OCI-LY7 (cell line): ENCODE measurements at regions not wholly inside any gene's neighbourhood (a gene's known extent, or its start where the extent isn't known, plus 50 kb on each side); places are given as distances from the start of the nearest gene placed in this dataset.

Experiments
- BruUV-seq: library from RNA; stranded (reverse); fragments of 400-500 nt; replicated peaks from 2 replicates; lab custom pipeline; 2021; lab: Mats Ljungman, UMichigan
- CTCF ChIA-PET: fragments of 300-600 bp; sonication (Branson Sonifier 250); formaldehyde crosslinking; loops from one replicate; lab custom pipeline; 2022; ENCODE audit warnings: antibody characterized with exemption; ENCODE audit not compliant: unreplicated experiment; lab: Charles Lee
- POLR2A ChIA-PET: fragments of 300-600 bp; sonication (Branson Sonifier 250); formaldehyde crosslinking; loops from one replicate; lab custom pipeline; 2022; ENCODE audit warnings: antibody characterized with exemption; lab: Charles Lee
- DNase-seq: peaks from one replicate; pipeline ENCODE4 v3.0.0-alpha.2; 2015; ENCODE audit warnings: low spot score
- H2AFZ ChIP-seq: fragments of 200-600 bp; sonication (generic), shearing (Covaris generic); 2 replicates; pipeline ENCODE4 v1.6.1; 2014; ENCODE audit warnings: mild to moderate bottlenecking, antibody characterized with exemption, low read length, moderate library complexity
- H3K27ac ChIP-seq: fragments of 200-600 bp; sonication (generic); 2 replicates; pipeline ENCODE4 v1.5.1; 2014; ENCODE audit warnings: mixed run types, low read depth, mild to moderate bottlenecking, moderate library complexity, low read length, inconsistent platforms; ENCODE audit not compliant: poor library complexity, severe bottlenecking
- H3K36me3 ChIP-seq: fragments of 200-600 bp; sonication (generic); 2 replicates; pipeline ENCODE4 v1.6.1; 2014; ENCODE audit warnings: mild to moderate bottlenecking, antibody characterized with exemption, low read length, moderate library complexity, mixed read lengths; ENCODE audit not compliant: insufficient read depth
- H3K4me1 ChIP-seq: fragments of 200-600 bp; sonication (generic); 2 replicates; pipeline ENCODE4 v1.5.1; 2014; ENCODE audit warnings: mild to moderate bottlenecking, low read length; ENCODE audit not compliant: insufficient read depth, poor library complexity, severe bottlenecking
- H3K4me2 ChIP-seq: fragments of 200-600 bp; sonication (generic); 2 replicates; pipeline ENCODE4 v1.6.1; 2014; ENCODE audit warnings: mild to moderate bottlenecking, low read length
- H3K4me3 ChIP-seq: fragments of 200-600 bp; sonication (generic); 2 replicates; pipeline ENCODE4 v1.5.1; 2014; ENCODE audit warnings: mild to moderate bottlenecking, low read depth, low read length; ENCODE audit not compliant: poor library complexity, severe bottlenecking
- H3K79me2 ChIP-seq: fragments of 200-600 bp; sonication (generic); 2 replicates; pipeline ENCODE4 v1.6.1; 2016; ENCODE audit warnings: low read depth, mild to moderate bottlenecking, low read length, moderate library complexity, mixed read lengths; ENCODE audit not compliant: insufficient read depth
- H3K9me2 ChIP-seq: fragments of 200-600 bp; sonication (generic); 2 replicates; pipeline ENCODE4 v1.6.1; 2016; ENCODE audit warnings: mild to moderate bottlenecking, low read length, mixed read lengths; ENCODE audit not compliant: insufficient read depth
- H3K9me3 ChIP-seq: fragments of 200-600 bp; sonication (generic); 2 replicates; pipeline ENCODE4 v1.6.1; 2014; ENCODE audit warnings: mild to moderate bottlenecking, mixed run types, low read length, mixed read lengths
- H4K20me1 ChIP-seq: fragments of 200-600 bp; sonication (generic); 2 replicates; pipeline ENCODE4 v1.6.1; 2014; ENCODE audit warnings: mild to moderate bottlenecking, antibody characterized with exemption, low read length, moderate library complexity, mixed read lengths; ENCODE audit not compliant: insufficient read depth
- CTCF ChIP-seq: fragments of 200-600 bp; sonication (generic); conservative IDR thresholded peaks from 2 replicates; pipeline ENCODE4 v1.5.1; 2014; ENCODE audit warnings: mild to moderate bottlenecking, antibody characterized with exemption, low read length, moderate library complexity, mixed read lengths
- EZH2phosphoT487 ChIP-seq: fragments of 200-600 bp; sonication (generic); IDR thresholded peaks from 2 replicates; pipeline ENCODE4 v1.6.1; 2018; ENCODE audit warnings: low read depth, borderline replicate concordance, mild to moderate bottlenecking, mixed run types, antibody characterized with exemption, low read length, moderate library complexity, mixed read lengths
- intact Hi-C: fragments of 100-400 bp; cut with micrococcal nuclease; formaldehyde crosslinking; loops from one replicate; pipeline ENCODE4 v1.10.0; 2022; ENCODE audit not compliant: unreplicated experiment

GRCh38 chr18:46215902-46216723, 111.9 kb downstream of the HAUS1 start:
- CTCF ChIA-PET, result no interaction called here

GRCh38 chr18:46220116-46220515, 115.9 kb downstream of the HAUS1 start:
- Histone ChIP-seq H3K9me3 (no peaks in the 10 kb centered on the region), H3K79me2 (peaks cover 26% of the 10 kb centered on the region), H2AFZ (no peak overlapping the region), H3K36me3 (peaks cover 29% of the 10 kb centered on the region), H4K20me1 (no peaks in the 10 kb centered on the region), H3K27ac (no peak overlapping the region), H3K9me2 (no peaks in the 10 kb centered on the region), H3K4me2 (no peak overlapping the region), H3K4me3 (no peak overlapping the region), H3K4me1 (no peaks in the 10 kb centered on the region)
- intact Hi-C loops, result no loop called here
- TF ChIP-seq CTCF (no peak), EZH2phosphoT487 (no peak)
- CTCF ChIA-PET, result no interaction called here
- BruUV-seq, result no TSS peak
- DNase-seq, result no peak
- POLR2A ChIA-PET, result interaction anchor here (0.7 kb wide), 1 partner anchor 14 kb away, joined by 3 read pairs; no protein-coding TSS in a partner anchor

More at GRCh38 chr18:46215902-46216723, 111.9 kb downstream of the HAUS1 start:
- no TSS peak for BruUV-seq
- no peak for TF ChIP-seq EZH2phosphoT487
- no peak for TF ChIP-seq CTCF
- H3K4me1 ChIP-seq, result peaks cover 14% of the 10 kb centered on the region
- H2AFZ ChIP-seq, result no peak overlapping the region
- no peak overlapping the region for H3K4me3 ChIP-seq
- H4K20me1 ChIP-seq, result no peaks in the 10 kb centered on the region; the same call in 1 of the 2 replicates
- no peak for DNase-seq
- H3K9me3 ChIP-seq, result no peaks in the 10 kb centered on the region
- intact Hi-C loops, result no loop called here
- peaks cover 55% of the 10 kb centered on the region for H3K79me2 ChIP-seq
- no peaks in the 10 kb centered on the region for H3K9me2 ChIP-seq
- no peak overlapping the region for H3K4me2 ChIP-seq
- H3K36me3 ChIP-seq, result peaks cover 29% of the 10 kb centered on the region
- POLR2A ChIA-PET, result interaction anchor here (0.8 to 1.5 kb wide), 3 partner anchors 10 to 64 kb away, joined by 3 to 4 read pairs (median 3); no protein-coding TSS in a partner anchor
- no peak overlapping the region for H3K27ac ChIP-seq

- H3K4me2 ChIP-seq, result no peak overlapping the region
- H3K27ac ChIP-seq, result no peak overlapping the region
- BruUV-seq, result no TSS peak
- no peak for TF ChIP-seq EZH2phosphoT487
- no peak for TF ChIP-seq CTCF
- H3K36me3 ChIP-seq, result peaks cover 16% of the 10 kb centered on the region
- DNase-seq, result no peak
- H3K9me2 ChIP-seq, result no peaks in the 10 kb centered on the region
- H3K4me1 ChIP-seq, result no peaks in the 10 kb centered on the region
- H2AFZ ChIP-seq, result no peak overlapping the region
- H4K20me1 ChIP-seq, result no peaks in the 10 kb centered on the region
- POLR2A ChIA-PET, result interaction anchor here (0.7 to 0.8 kb wide), 2 partner anchors 8 to 9 kb away, joined by 3 read pairs; no protein-coding TSS in a partner anchor
- H3K4me3 ChIP-seq, result no peak overlapping the region
- peaks cover 21% of the 10 kb centered on the region; the same call in 1 of the 2 replicates for H3K79me2 ChIP-seq
- H3K9me3 ChIP-seq, result no peaks in the 10 kb centered on the region
- intact Hi-C loops, result no loop called here
- CTCF ChIA-PET, result no interaction called here
Observed at GRCh38 chr18:46222093-46222492, 117.9 kb downstream of the HAUS1 start.
